Left ventricle myocardium inferior (tissue), 1 donor: ENCODE measurements at regions not wholly inside any gene's neighbourhood (a gene's known extent, or its start where the extent isn't known, plus 50 kb on each side); places are given as distances from the start of the nearest gene placed in this dataset.

ENCODE experiments used
- DNase-seq: peaks from one replicate; pipeline ENCODE4 v3.0.0-alpha.2; 2020
- H3K27ac ChIP-seq: fragments of 200-600 bp; replicated peaks from 2 replicates; pipeline ENCODE4 v1.8.0; 2021
- H3K27me3 ChIP-seq: fragments of 200-600 bp; 2 replicates; pipeline ENCODE4 v1.8.0; 2021; ENCODE audit warnings: low read depth
- H3K36me3 ChIP-seq: fragments of 200-600 bp; 2 replicates; pipeline ENCODE4 v1.8.0; 2021
- H3K4me1 ChIP-seq: fragments of 200-600 bp; 2 replicates; pipeline ENCODE4 v1.8.0; 2021
- H3K4me3 ChIP-seq: fragments of 200-600 bp; 2 replicates; pipeline ENCODE4 v1.8.0; 2021; ENCODE audit warnings: mild to moderate bottlenecking, moderate library complexity
- H3K9me3 ChIP-seq: fragments of 200-600 bp; replicated peaks from 2 replicates; pipeline ENCODE4 v1.8.0; 2021
- intact Hi-C: fragments of 100-400 bp; cut with micrococcal nuclease; formaldehyde crosslinking; loops from one replicate; pipeline ENCODE4 v1.11.0; 2022
- TF ChIP-seq, protein P1 (sequence below): fragments of 200-600 bp; IDR thresholded peaks from 2 replicates; pipeline ENCODE4 v1.8.0; 2021; ENCODE audit warnings: antibody characterized with exemption, mild to moderate bottlenecking, borderline replicate concordance
- donor health status: DM: no; HTN: yes; CAD: no; lungs with severe emphysema.

DNA sequence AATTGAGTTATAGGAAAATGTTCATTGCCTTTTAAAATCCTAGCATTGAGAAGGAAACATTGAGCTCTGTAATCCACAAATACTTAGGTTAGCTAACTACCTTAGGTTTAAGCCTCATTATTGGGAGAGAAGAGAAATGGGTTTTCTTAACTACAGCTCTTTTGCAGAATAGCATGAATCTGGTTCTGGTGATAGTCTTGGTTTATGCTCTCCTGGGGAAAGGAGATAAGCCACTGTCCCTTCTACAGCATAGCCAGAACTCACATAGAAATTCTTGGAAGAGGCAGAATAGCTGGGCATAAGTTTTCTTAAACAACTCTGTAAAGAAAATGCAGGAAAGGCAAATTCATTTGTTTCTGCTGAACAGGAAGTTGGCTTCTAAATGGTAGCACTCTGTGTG is 378.6 kb upstream of the CHRM2 start:
- Histone ChIP-seq H3K27me3 (no peaks in the 10 kb centered on the region), H3K36me3 (no peaks in the 10 kb centered on the region), H3K4me1 (no peaks in the 10 kb centered on the region), H3K9me3 (no peaks in the 10 kb centered on the region), H3K4me3 (no peak overlapping the region), H3K27ac (no peak overlapping the region)
- intact Hi-C loops, result no loop called here
- no peak for DNase-seq
- TF ChIP-seq, protein P1, sequence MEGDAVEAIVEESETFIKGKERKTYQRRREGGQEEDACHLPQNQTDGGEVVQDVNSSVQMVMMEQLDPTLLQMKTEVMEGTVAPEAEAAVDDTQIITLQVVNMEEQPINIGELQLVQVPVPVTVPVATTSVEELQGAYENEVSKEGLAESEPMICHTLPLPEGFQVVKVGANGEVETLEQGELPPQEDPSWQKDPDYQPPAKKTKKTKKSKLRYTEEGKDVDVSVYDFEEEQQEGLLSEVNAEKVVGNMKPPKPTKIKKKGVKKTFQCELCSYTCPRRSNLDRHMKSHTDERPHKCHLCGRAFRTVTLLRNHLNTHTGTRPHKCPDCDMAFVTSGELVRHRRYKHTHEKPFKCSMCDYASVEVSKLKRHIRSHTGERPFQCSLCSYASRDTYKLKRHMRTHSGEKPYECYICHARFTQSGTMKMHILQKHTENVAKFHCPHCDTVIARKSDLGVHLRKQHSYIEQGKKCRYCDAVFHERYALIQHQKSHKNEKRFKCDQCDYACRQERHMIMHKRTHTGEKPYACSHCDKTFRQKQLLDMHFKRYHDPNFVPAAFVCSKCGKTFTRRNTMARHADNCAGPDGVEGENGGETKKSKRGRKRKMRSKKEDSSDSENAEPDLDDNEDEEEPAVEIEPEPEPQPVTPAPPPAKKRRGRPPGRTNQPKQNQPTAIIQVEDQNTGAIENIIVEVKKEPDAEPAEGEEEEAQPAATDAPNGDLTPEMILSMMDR, result no peak

- no peak overlapping the region for H3K27ac ChIP-seq
- DNase-seq, result no peak
- peaks cover 5% of the 10 kb centered on the region for H3K9me3 ChIP-seq
- H3K36me3 ChIP-seq, result no peaks in the 10 kb centered on the region
- no peaks in the 10 kb centered on the region for H3K27me3 ChIP-seq
- TF ChIP-seq, protein P1, result no peak
- intact Hi-C loops, result no loop called here
- H3K4me3 ChIP-seq, result no peak overlapping the region
- no peaks in the 10 kb centered on the region for H3K4me1 ChIP-seq
These were observed 387.6 kb upstream of the CHRM2 start for GRCh38 chr7:136480901-136481300.

DNA sequence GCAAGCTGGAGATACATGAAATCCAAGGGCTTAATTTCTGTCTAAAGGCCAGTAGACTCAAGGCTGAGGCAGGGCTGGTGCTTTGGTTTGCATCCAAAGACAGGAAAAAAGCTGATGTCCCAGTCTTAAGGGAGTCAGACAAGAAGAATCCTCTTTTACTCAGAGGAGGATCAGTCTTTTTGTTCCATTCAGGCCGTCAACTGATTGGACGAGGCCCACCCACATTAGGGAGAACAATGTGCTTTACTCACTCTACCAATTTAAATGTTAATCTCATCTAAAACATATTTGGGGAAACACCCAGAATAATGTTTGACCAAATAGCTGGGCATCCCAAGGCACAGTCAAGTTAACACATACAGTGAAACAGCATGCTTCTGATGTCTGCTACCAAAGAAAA is 388.5 kb upstream of the CHRM2 start:
- TF ChIP-seq, protein P1, result no peak
- H3K27ac ChIP-seq, result no peak overlapping the region
- no peaks in the 10 kb centered on the region for H3K4me1 ChIP-seq
- no peak for DNase-seq
- no peaks in the 10 kb centered on the region for H3K27me3 ChIP-seq
- intact Hi-C loops, result no loop called here
- peaks cover 8% of the 10 kb centered on the region for H3K9me3 ChIP-seq
- no peaks in the 10 kb centered on the region for H3K36me3 ChIP-seq
- H3K4me3 ChIP-seq, result no peak overlapping the region

GRCh38 chr7:136470179-136470578 is 398.3 kb upstream of the CHRM2 start:
- no peak overlapping the region for H3K27ac ChIP-seq
- no peaks in the 10 kb centered on the region for H3K27me3 ChIP-seq
- no peaks in the 10 kb centered on the region for H3K36me3 ChIP-seq
- H3K4me3 ChIP-seq, result no peak overlapping the region
- intact Hi-C loops, result no loop called here
- H3K4me1 ChIP-seq, result no peaks in the 10 kb centered on the region
- peaks cover 91% of the 10 kb centered on the region for H3K9me3 ChIP-seq
- no peak for DNase-seq
- TF ChIP-seq, protein P1, result no peak

GRCh38 chr7:136452949-136453348 is 415.5 kb upstream of the CHRM2 start:
- no peak for DNase-seq
- no peaks in the 10 kb centered on the region for H3K4me1 ChIP-seq
- TF ChIP-seq, protein P1, result no peak
- H3K36me3 ChIP-seq, result no peaks in the 10 kb centered on the region
- intact Hi-C loops, result no loop called here
- peaks cover 15% of the 10 kb centered on the region for H3K9me3 ChIP-seq
- no peak overlapping the region for H3K4me3 ChIP-seq
- H3K27me3 ChIP-seq, result no peaks in the 10 kb centered on the region
- H3K27ac ChIP-seq, result no peak overlapping the region

DNA sequence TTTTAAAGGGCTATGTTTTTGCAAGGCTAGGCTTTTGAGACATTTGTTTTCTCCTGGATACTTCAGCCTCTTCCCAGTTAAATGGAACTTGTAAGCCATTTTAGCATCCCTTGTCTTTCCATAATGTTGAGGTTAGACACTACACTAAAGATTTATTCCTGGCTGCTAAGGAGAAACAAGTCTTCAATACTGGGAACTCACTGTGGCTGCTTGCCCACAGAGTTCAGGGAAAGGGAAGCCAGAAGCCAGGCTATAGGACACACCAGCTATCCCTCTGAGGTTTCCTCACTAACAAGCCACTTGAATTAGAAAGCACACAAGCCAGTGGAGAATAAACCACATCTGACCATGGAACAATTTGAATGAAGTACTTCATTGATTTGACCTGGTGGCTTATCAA is 421.7 kb upstream of the CHRM2 start:
- intact Hi-C loops, result no loop called here

More for the DNA sequence above, 421.7 kb upstream of the CHRM2 start:
- Histone ChIP-seq H3K9me3 (peaks cover 4% of the 10 kb centered on the region), H3K4me1 (no peaks in the 10 kb centered on the region), H3K36me3 (no peaks in the 10 kb centered on the region), H3K27ac (no peak overlapping the region), H3K4me3 (no peak overlapping the region), H3K27me3 (no peaks in the 10 kb centered on the region)
- no peak for DNase-seq
- TF ChIP-seq, protein P1, result no peak
